ENCODE measurements at regions not wholly inside any gene's neighbourhood (a gene's known extent, or its start where the extent isn't known, plus 50 kb on each side); places are given as distances from the start of the nearest gene placed in this dataset.

- TF ChIP-seq CTCF (IDR thresholded peaks at IDR 0.05; ENCODE audit: low read depth, low read length) (no peak), EZH2phosphoT487 (IDR thresholded peaks at IDR 0.05; ENCODE audit: low read depth) (no peak)
Measured at GRCh38 chr17:54046570-54046969, 223.8 kb downstream of the KIF2B start.

All from OCI-LY3 (cell line).